ENCODE measurements at regions not wholly inside any gene's neighbourhood (a gene's known extent, or its start where the extent isn't known, plus 50 kb on each side); places are given as distances from the start of the nearest gene placed in this dataset.

- TF ChIP-seq SMC3 (IDR thresholded peaks at IDR 0.05; ENCODE audit: low read depth, low read length) = no peak
- TF ChIP-seq CTCF (IDR thresholded peaks at IDR 0.05) = no peak
- TF ChIP-seq TCF12 (IDR thresholded peaks at IDR 0.05) = no peak
- TF ChIP-seq POLR2AphosphoS5 (IDR thresholded peaks at IDR 0.05; ENCODE audit: low read depth, low read length) = no peak
- no peak for TF ChIP-seq REST (IDR thresholded peaks at IDR 0.05; ENCODE audit: low read depth, low read length)
- TF ChIP-seq RFX5 (IDR thresholded peaks at IDR 0.05; ENCODE audit: low read length) = no peak
- TF ChIP-seq MEF2A (IDR thresholded peaks at IDR 0.05; ENCODE audit: borderline replicate concordance, low read depth) = no peak
- no peak for TF ChIP-seq NRF1 (IDR thresholded peaks at IDR 0.05; ENCODE audit: low read depth, low read length)
- TF ChIP-seq SIN3A (IDR thresholded peaks at IDR 0.05; ENCODE audit: borderline replicate concordance, low read depth, low read length) = no peak
- TF ChIP-seq RCOR1 (IDR thresholded peaks at IDR 0.05; ENCODE audit: low read length) = no peak
- no peak for TF ChIP-seq PBX3 (IDR thresholded peaks at IDR 0.05)
- no peak for TF ChIP-seq IRF3 (IDR thresholded peaks at IDR 0.05; ENCODE audit: low read depth, low read length)
- no peak for TF ChIP-seq CHD2 (IDR thresholded peaks at IDR 0.05; ENCODE audit: low read length, partially characterized antibody)
- no peak for TF ChIP-seq RXRA (IDR thresholded peaks at IDR 0.05; ENCODE audit: borderline replicate concordance, low read depth)
Measured at GRCh38 chr1:69315416-69315815, 252.3 kb upstream of the LRRC7 start.

All from SK-N-SH (cell line).